Activated naive CD4-positive, alpha-beta T cell treated with anti-CD3 and anti-CD28 coated beads, Interleukin-2, amount 10 ng/mL, durations not matched to agents 7 days and 5 days (primary cell): ENCODE measurements at regions not wholly inside any gene's neighbourhood (a gene's known extent, or its start where the extent isn't known, plus 50 kb on each side); places are given as distances from the start of the nearest gene placed in this dataset.
"Not testable (repeated sequence)": the region's sequence is repeated elsewhere in the genome, so short reads cannot be mapped to it uniquely, and the experiment has no call there.

Source experiments
- CTCF ChIA-PET: fragments of 350-600 bp; sonication (Branson Sonifier 250); formaldehyde crosslinking; loops from one replicate; lab custom pipeline; 2021; ENCODE audit warnings: antibody characterized with exemption; lab: Charles Lee
- DNase-seq: peaks from one replicate; pipeline ENCODE4 v3.0.0-alpha.2; 2020
- H3K27ac Mint-ChIP-seq: one replicate; pipeline ENCODE4 v1.8.0; 2021; ENCODE audit warnings: mild to moderate bottlenecking, moderate library complexity, mixed read lengths
- H3K27me3 Mint-ChIP-seq: one replicate; pipeline ENCODE4 v1.8.0; 2021; ENCODE audit warnings: mild to moderate bottlenecking, mixed read lengths
- H3K36me3 Mint-ChIP-seq: one replicate; pipeline ENCODE4 v1.8.0; 2021; ENCODE audit warnings: mixed read lengths
- H3K4me1 Mint-ChIP-seq: one replicate; pipeline ENCODE4 v1.8.0; 2021; ENCODE audit warnings: mixed read lengths
- H3K4me3 Mint-ChIP-seq: one replicate; pipeline ENCODE4 v1.8.0; 2021; ENCODE audit warnings: mild to moderate bottlenecking, moderate library complexity, mixed read lengths
- H3K9me3 Mint-ChIP-seq: one replicate; pipeline ENCODE4 v1.8.0; 2021; ENCODE audit warnings: mixed read lengths

DNA sequence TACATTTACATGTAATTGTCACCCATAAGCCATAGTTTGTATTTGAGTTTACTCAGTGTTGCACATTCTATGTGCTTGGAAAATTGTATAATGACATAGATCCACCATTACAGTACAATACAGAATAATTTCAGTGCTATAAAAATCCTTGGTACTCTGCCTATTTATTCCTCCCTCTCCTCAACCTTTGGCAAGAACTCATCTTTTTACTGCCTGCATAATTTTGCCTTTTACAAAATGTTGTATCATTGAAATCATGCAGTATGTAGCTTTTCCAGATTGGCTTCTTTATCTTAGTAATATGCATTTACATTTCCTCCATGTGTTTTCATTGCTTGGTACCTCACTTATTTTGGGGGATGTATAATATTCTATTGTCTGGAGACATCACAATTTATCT, 786.9 kb upstream of the SEMA6D start:
- H3K4me3 Mint-ChIP-seq = no peak overlapping the region
- no peak overlapping the region for H3K27ac Mint-ChIP-seq
- no peaks in the 10 kb centered on the region for H3K27me3 Mint-ChIP-seq
- DNase-seq = no peak
- peaks cover 2% of the 10 kb centered on the region for H3K9me3 Mint-ChIP-seq
- CTCF ChIA-PET = no interaction called here
- H3K4me1 Mint-ChIP-seq = no peaks in the 10 kb centered on the region
- no peaks in the 10 kb centered on the region for H3K36me3 Mint-ChIP-seq

DNA sequence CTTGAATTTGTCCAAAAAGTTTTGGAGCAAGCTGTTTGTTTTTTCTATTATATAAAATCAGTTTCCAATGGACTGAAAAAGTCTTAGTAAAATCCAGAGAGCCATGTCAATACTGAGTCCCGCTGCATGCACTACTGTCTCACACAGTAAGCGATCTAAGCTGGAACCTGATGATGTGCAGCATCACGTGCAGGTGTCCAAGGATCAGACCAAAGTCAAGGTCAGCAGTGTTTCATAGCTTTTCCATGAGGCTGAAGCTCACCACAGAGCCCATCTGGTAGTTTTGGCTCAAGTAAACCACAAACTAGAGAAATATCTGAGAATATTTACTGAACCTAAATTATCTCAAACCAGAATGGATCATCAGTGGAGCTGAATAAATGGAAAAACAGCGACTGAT, 784.0 kb upstream of the SEMA6D start:
- DNase-seq = no peak
- no peak overlapping the region for H3K4me3 Mint-ChIP-seq
- H3K4me1 Mint-ChIP-seq = no peaks in the 10 kb centered on the region

DNA sequence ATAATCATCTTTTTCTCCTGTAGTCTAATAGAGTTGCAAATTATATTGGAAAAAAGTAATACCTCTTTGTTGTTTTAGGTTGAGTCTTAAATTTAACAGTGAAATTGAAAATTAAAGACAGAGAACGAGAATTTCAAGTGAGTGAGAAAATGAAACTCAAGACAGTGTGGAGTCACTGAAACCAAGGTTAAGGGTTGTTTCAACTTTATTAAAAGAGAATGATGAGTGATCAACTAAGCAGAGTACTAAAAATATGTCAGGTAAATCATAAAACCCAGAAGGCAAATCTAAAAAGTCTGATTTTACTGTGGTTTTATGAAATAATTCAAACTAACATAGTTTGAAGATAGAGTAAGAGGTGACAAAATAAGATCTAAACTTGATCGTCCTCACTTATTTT, 782.5 kb upstream of the SEMA6D start:
- H3K4me1 Mint-ChIP-seq = no peaks in the 10 kb centered on the region
- H3K27me3 Mint-ChIP-seq = no peaks in the 10 kb centered on the region
- CTCF ChIA-PET = no interaction called here
- no peak overlapping the region for H3K27ac Mint-ChIP-seq
- DNase-seq = no peak
- peaks cover 4% of the 10 kb centered on the region for H3K9me3 Mint-ChIP-seq
- no peaks in the 10 kb centered on the region for H3K36me3 Mint-ChIP-seq
- H3K4me3 Mint-ChIP-seq = no peak overlapping the region

More for the DNA sequence above, 784.0 kb upstream of the SEMA6D start:
- Mint-ChIP-seq H3K36me3 (no peaks in the 10 kb centered on the region), H3K27me3 (no peaks in the 10 kb centered on the region), H3K27ac (no peak overlapping the region), H3K9me3 (peaks cover 2% of the 10 kb centered on the region)
- CTCF ChIA-PET = no interaction called here

DNA sequence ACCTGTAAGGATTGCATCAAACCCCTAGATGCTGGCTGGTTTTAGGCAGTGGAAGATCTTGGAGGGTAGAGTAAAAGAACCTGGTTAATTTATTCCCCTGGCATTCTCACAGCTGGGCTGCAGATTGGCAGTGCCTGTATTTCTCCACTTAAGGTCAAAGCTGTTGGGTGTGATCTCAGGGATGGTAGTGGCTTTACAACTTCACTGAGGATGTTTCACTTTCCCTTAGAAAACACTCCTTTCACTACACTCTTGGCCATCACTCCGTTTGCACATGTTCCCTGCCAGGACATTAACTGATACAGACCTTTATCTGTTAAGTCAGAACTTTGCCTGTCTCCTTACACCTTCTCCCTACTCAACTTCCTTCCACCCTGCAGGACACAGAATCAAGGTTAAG, 779.1 kb upstream of the SEMA6D start:
- DNase-seq = no peak
- Mint-ChIP-seq H3K36me3 (no peaks in the 10 kb centered on the region), H3K27ac (no peak overlapping the region), H3K9me3 (peaks cover 2% of the 10 kb centered on the region), H3K4me1 (no peaks in the 10 kb centered on the region), H3K4me3 (no peak overlapping the region), H3K27me3 (no peaks in the 10 kb centered on the region)
- CTCF ChIA-PET = no interaction called here

DNA sequence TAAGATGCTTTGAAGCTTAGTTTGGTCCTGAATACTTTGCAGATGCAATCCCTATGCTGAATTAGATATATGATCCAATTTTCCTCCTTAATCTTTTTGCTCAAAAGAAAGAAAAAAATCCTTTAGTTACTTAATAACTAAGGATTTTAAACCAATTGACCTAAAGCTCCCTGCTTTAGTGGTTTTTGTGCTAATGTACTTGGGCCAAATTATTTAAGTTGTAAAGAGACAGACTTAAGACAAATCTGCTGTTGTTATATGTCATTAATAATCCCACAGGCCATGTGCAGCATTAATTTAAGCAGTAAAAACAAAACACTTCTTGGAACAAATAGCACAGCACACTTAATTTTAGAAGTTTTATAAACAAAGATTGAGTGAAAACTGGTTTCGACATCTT, 776.1 kb upstream of the SEMA6D start:
- H3K9me3 Mint-ChIP-seq = peaks cover 5% of the 10 kb centered on the region
- H3K36me3 Mint-ChIP-seq = no peaks in the 10 kb centered on the region
- H3K27me3 Mint-ChIP-seq = no peaks in the 10 kb centered on the region
- H3K4me1 Mint-ChIP-seq = no peaks in the 10 kb centered on the region
- DNase-seq = no peak
- no peak overlapping the region for H3K27ac Mint-ChIP-seq
- CTCF ChIA-PET = no interaction called here
- H3K4me3 Mint-ChIP-seq = no peak overlapping the region

DNA sequence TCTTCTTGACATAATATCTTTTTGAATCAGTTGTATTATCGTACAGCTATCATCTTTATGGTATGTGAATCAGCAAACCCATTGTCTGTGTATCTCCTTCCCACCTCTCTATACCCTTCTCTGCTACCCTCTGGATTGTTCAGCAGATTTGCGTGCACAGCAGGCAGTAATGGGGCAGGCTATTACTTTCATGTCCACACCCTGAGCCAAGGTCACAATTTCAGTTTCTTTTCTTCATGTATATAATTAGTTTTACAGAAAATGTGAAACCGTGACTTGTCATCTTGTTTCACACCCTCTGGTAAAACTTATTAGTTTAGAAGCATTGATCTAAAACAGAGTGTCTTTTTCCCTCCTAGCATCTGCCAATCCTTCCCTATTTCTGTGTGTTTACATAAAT, 770.4 kb upstream of the SEMA6D start:
- DNase-seq = no peak
- H3K27me3 Mint-ChIP-seq = no peaks in the 10 kb centered on the region
- peaks cover 12% of the 10 kb centered on the region for H3K9me3 Mint-ChIP-seq
- H3K4me1 Mint-ChIP-seq = no peaks in the 10 kb centered on the region
- H3K36me3 Mint-ChIP-seq = no peaks in the 10 kb centered on the region
- CTCF ChIA-PET = no interaction called here
- H3K27ac Mint-ChIP-seq = no peak overlapping the region
- no peak overlapping the region for H3K4me3 Mint-ChIP-seq

DNA sequence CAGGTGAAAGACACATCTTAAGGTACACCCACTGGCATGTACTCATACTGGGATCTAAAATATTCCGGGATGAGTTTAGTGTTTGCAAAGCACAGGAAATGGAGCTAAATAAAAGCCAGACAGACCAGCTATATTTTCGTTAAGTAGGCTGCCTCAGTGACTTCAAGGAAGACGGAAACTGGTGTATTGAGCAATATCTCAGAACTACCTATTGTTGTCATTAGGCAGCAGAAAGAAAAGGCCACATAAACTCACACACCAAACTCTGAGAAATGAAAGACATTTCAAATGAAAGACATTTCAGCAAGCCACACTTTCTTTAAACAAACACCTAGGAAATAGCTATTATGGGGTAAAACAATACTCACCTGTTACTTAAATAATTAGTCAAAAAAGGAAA, 761.7 kb upstream of the SEMA6D start:
- no peak overlapping the region for H3K27ac Mint-ChIP-seq
- H3K36me3 Mint-ChIP-seq = no peaks in the 10 kb centered on the region
- CTCF ChIA-PET = no interaction called here
- no peaks in the 10 kb centered on the region for H3K27me3 Mint-ChIP-seq
- no peak for DNase-seq
- peaks cover 3% of the 10 kb centered on the region for H3K9me3 Mint-ChIP-seq
- H3K4me1 Mint-ChIP-seq = no peaks in the 10 kb centered on the region
- no peak overlapping the region for H3K4me3 Mint-ChIP-seq

DNA sequence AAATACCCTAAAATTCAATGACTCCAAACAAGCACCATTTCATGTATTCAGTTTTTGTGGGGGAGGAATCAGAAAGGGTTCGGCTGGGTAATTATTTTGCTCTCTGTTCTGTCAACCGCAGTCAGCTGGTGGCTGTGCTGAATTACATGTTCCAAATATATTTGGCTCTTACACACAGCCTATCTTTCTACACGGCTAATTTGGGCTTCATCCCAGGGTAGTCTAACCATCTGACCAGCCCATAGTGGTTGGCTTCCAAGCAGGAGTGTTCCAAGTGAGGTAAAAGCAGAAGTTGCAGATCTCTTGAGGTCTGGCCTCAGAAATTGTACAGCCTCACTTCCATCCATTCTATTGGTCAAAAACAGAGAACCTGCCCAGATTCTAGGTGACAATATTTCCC, 760.8 kb upstream of the SEMA6D start:
- Mint-ChIP-seq H3K27ac (no peak overlapping the region), H3K27me3 (no peaks in the 10 kb centered on the region), H3K4me1 (no peaks in the 10 kb centered on the region), H3K9me3 (peaks cover 3% of the 10 kb centered on the region), H3K4me3 (no peak overlapping the region), H3K36me3 (no peaks in the 10 kb centered on the region)
- CTCF ChIA-PET = no interaction called here
- DNase-seq = no peak

DNA sequence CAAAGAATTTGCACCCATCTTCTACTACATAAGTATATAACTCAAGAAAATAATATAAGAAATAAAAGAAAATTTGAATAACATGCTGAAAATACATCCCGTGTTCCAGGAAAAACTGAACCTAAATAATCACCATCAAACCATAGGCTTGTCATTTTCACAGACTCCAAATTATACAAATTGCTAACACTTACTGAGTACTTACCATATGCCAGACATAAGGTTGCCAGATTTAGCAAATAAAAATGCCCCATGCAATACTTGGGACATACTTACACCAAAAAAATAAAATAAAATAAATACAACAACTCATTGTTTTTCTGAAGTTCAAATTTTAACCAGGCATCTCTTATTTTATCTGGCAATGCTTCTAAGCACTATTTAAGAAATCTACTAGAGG, 760.4 kb upstream of the SEMA6D start:
- Mint-ChIP-seq H3K27me3 (no peaks in the 10 kb centered on the region), H3K4me3 (no peak overlapping the region), H3K9me3 (peaks cover 3% of the 10 kb centered on the region), H3K27ac (no peak overlapping the region), H3K4me1 (no peaks in the 10 kb centered on the region), H3K36me3 (no peaks in the 10 kb centered on the region)
- DNase-seq = no peak
- CTCF ChIA-PET = no interaction called here

DNA sequence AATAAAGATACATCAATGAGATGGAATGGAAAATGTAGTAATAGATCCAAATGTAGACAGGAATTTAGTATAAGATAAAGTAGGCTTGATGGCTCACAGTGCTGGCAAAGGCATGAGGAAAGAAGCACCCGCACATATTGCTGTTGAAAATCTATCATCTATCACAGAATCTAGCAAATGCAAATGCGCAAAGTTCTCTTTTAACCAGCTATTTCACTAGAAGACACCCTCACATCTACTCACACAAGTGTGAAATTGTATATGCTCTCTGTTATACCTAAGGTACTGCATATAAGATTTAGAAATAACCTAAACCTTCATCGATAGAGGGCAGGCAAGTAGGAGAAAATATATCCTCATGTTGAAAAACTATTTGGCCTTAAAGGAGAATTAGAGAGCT, 756.7 kb upstream of the SEMA6D start:
- Mint-ChIP-seq H3K27ac (no peak overlapping the region), H3K27me3 (no peaks in the 10 kb centered on the region), H3K4me3 (no peak overlapping the region), H3K4me1 (no peaks in the 10 kb centered on the region), H3K9me3 (peaks cover 3% of the 10 kb centered on the region), H3K36me3 (no peaks in the 10 kb centered on the region)
- CTCF ChIA-PET = no interaction called here
- DNase-seq = no peak

DNA sequence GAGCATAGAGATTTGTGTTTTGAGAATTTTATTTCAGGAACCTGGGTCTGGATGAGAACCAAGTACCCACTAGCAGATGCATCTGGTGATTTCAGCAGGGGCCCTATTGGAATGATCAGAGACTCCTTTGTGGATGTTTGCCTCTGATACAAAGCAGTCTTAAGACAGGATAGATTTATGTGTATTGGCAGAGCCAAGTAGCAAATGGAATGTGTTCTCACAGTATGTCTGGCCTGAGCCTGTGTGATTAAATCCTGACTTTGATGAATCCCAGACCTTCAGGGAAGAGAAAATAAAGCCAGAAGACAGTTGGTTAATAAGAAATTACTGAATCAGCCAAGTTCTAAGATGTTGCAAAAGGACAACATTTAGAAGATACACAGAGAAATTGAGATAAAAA, 755.5 kb upstream of the SEMA6D start:
- H3K36me3 Mint-ChIP-seq = no peaks in the 10 kb centered on the region
- no peaks in the 10 kb centered on the region for H3K27me3 Mint-ChIP-seq
- CTCF ChIA-PET = no interaction called here
- H3K4me3 Mint-ChIP-seq = no peak overlapping the region
- no peak for DNase-seq
- H3K4me1 Mint-ChIP-seq = no peaks in the 10 kb centered on the region
- no peak overlapping the region for H3K27ac Mint-ChIP-seq
- H3K9me3 Mint-ChIP-seq = peaks cover 3% of the 10 kb centered on the region

DNA sequence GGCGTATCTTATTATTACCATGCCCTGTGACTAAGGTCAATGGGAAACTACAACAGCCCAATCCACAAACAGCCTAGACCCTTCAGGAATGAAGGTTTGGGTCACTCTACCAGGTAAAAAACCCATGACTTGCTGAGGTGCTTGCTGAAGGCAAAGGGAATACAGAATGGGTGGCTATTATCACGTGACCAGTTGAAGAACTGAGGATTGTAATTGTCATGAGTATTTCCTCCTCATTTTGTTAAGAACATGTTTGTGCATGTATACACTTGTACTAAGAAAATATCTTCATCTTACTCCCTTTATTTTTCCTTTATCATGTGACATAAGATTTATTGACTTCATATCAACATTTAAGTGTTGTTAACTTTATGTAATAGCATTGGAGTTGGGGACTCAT, 729.2 kb upstream of the SEMA6D start:
- H3K36me3 Mint-ChIP-seq, DNase-seq, H3K4me1 Mint-ChIP-seq, CTCF ChIA-PET, H3K4me3 Mint-ChIP-seq, H3K27me3 Mint-ChIP-seq, H3K27ac Mint-ChIP-seq: not testable (repeated sequence)
- peaks cover 15% of the 10 kb centered on the region for H3K9me3 Mint-ChIP-seq

DNA sequence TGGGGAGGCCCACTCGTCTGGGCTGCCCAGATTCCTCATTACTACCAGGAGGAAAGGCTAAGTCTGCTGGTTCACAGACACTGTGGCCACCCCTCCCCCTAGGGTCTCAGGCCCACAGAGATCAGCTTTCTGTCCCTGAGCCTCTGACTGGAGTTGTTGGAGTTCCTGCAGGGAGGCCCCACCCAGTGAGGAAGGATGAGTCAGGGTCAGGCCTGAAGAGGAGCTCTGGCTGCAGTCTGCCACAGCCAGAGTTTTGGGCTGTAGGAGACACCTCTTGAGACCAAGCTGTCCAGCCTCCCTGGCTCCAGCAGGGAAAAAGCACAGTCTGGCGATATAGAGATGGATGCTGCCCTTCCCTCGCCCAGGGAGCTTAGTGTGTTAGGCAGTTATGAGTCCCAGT, 720.9 kb upstream of the SEMA6D start:
- Mint-ChIP-seq H3K9me3 (peaks cover 30% of the 10 kb centered on the region), H3K27me3 (no peaks in the 10 kb centered on the region), H3K4me3 (no peak overlapping the region), H3K27ac (no peak overlapping the region), H3K4me1 (no peaks in the 10 kb centered on the region), H3K36me3 (no peaks in the 10 kb centered on the region)
- CTCF ChIA-PET = no interaction called here
- no peak for DNase-seq

DNA sequence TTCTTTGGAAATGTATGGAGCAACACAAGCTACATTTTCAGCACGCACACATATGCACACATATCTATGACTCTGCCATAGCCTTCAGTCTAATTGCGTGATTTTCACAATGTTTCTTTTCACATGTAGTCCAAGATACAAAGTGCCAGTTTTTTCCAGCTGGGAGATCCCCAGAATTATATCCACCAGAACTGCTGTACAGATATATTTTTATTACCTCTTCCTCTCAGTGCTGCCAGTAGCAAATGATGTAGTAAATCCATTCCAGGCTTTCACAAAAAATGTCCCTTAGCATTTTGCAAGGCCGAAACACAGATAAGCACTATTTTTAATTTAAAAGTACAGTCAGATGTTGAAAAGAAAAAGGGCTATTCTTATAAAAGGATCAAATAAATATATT, 719.8 kb upstream of the SEMA6D start:
- H3K9me3 Mint-ChIP-seq = peaks cover 30% of the 10 kb centered on the region
- H3K36me3 Mint-ChIP-seq = no peaks in the 10 kb centered on the region
- CTCF ChIA-PET = no interaction called here
- H3K4me1 Mint-ChIP-seq = no peaks in the 10 kb centered on the region
- H3K27ac Mint-ChIP-seq = no peak overlapping the region
- DNase-seq = no peak
- no peak overlapping the region for H3K4me3 Mint-ChIP-seq
- no peaks in the 10 kb centered on the region for H3K27me3 Mint-ChIP-seq

DNA sequence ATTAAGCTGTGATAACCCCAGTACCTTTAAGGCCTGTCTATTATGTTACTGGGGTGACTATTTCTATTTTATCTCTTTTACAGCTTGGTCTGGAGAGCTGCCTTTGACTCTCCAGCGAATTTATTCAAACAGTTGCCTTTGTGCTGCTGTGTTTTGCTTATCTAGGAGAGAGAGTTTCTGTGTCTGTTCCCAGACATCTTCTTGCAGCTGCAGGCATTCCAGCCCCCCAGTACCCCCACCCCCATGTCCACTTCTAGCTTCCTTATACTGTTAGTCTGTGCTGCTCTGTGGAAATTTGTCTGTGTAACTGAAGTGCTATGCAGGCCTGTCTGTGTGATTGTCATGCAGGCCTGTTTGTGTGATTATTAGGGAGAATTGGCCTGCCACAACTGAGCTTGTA, 713.7 kb upstream of the SEMA6D start:
- H3K27ac Mint-ChIP-seq = no peak overlapping the region
- H3K4me3 Mint-ChIP-seq = no peak overlapping the region
- no peaks in the 10 kb centered on the region for H3K4me1 Mint-ChIP-seq
- DNase-seq = no peak
- CTCF ChIA-PET = no interaction called here
- H3K9me3 Mint-ChIP-seq = peaks cover 31% of the 10 kb centered on the region
- no peaks in the 10 kb centered on the region for H3K36me3 Mint-ChIP-seq
- H3K27me3 Mint-ChIP-seq = no peaks in the 10 kb centered on the region

DNA sequence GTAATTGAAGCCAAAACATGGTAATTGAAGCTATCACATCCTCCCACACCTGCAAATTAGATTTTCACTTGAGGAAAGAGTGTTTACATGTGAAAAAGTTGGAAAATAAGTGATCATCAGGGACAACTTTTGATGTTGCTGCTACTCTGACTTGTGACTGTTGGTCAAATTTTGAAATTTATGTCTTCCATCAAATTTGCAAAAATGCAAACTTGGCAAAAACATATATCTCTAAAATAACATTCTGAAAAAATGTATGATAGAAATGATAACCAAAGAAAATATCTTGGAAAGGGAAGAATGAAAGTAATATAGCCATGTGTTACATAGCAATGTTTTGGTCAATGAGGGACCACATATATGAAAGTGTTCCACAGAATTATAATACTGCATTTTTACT, 703.9 kb upstream of the SEMA6D start:
- Mint-ChIP-seq H3K4me3 (no peak overlapping the region), H3K4me1 (no peaks in the 10 kb centered on the region), H3K36me3 (no peaks in the 10 kb centered on the region), H3K27me3 (no peaks in the 10 kb centered on the region), H3K9me3 (peaks cover 7% of the 10 kb centered on the region), H3K27ac (no peak overlapping the region)
- DNase-seq = no peak
- CTCF ChIA-PET = no interaction called here
